ENCODE measurements at regions not wholly inside any gene's neighbourhood (a gene's known extent, or its start where the extent isn't known, plus 50 kb on each side); places are given as distances from the start of the nearest gene placed in this dataset.

DNA sequence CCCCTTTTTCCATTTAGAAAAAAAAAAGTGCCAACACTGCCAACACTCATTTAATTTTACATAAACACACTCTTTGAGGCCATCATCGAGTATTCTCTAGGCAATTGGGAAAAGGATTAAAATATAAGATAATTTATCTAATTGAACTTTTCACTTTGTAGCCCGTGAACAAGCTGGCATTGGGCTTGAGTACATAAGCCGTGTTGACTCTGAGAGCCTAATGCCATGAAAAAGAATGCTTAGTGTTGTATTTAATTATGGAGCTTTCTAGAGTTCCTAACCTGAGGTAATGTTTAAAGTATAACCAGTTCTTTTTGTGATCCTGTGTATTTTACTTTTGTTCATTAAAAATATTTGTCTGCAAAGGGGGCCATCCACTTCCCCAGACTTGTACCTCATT lies 193.8 kb downstream of the LYPLAL1 start:
- DNase-seq (ENCODE audit: low spot score), result no peak
- in situ Hi-C loops (cut with MboI; ENCODE audit: low sequenced_read_pairs, unreplicated experiment), result no loop called here
- TF ChIP-seq, protein P1, sequence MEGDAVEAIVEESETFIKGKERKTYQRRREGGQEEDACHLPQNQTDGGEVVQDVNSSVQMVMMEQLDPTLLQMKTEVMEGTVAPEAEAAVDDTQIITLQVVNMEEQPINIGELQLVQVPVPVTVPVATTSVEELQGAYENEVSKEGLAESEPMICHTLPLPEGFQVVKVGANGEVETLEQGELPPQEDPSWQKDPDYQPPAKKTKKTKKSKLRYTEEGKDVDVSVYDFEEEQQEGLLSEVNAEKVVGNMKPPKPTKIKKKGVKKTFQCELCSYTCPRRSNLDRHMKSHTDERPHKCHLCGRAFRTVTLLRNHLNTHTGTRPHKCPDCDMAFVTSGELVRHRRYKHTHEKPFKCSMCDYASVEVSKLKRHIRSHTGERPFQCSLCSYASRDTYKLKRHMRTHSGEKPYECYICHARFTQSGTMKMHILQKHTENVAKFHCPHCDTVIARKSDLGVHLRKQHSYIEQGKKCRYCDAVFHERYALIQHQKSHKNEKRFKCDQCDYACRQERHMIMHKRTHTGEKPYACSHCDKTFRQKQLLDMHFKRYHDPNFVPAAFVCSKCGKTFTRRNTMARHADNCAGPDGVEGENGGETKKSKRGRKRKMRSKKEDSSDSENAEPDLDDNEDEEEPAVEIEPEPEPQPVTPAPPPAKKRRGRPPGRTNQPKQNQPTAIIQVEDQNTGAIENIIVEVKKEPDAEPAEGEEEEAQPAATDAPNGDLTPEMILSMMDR (IDR thresholded peaks at IDR 0.05; ENCODE audit: borderline replicate concordance, control extremely low read depth, extremely low read depth, insufficient read depth, missing control alignments), result no peak

DNA sequence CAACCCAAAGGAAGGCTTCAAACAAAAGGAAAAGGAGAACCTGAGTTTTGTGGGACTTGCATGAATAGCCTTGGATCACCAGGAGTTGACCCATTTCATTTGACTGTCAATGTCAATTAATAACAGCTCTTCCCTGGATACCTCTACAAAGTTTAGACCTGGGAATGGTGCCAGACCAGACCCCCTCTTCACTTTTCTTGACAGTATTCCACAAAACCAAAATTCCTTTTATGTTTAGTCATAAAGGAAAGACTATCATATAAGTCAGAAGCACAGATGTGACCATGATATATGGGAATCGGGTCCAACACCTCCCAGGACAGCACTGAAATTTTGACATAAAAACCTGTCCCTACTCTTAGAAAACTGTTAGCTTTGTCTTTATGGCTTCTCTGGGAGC lies 191.8 kb downstream of the LYPLAL1 start:
- TF ChIP-seq, protein P1 (IDR thresholded peaks at IDR 0.05; ENCODE audit: borderline replicate concordance, control extremely low read depth, extremely low read depth, insufficient read depth, missing control alignments), result no peak
- in situ Hi-C loops (cut with MboI; ENCODE audit: low sequenced_read_pairs, unreplicated experiment), result no loop called here
- no peak for DNase-seq (ENCODE audit: low spot score)

DNA sequence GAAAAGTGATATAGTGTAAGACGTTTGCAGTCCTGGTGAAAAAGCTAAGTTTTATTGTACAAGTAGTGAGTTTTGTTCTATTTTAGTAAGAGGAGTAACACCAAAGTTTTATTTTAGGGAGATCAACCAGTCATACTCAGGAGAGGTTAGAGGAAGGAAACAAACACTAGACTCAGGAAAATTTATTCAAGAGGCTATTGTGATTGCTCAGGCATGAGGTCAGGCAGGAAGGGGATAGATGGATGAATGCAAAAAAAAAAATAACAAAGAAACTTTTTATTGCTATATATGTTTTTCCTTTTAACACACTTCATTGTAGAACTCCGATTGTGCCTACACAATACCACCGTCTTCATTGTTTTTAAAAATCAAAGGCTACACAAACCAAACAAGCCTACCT lies 189.0 kb downstream of the LYPLAL1 start:
- TF ChIP-seq, protein P1 (IDR thresholded peaks at IDR 0.05; ENCODE audit: borderline replicate concordance, control extremely low read depth, extremely low read depth, insufficient read depth, missing control alignments), result no peak
- in situ Hi-C loops (cut with MboI; ENCODE audit: low sequenced_read_pairs, unreplicated experiment), result no loop called here
- DNase-seq (ENCODE audit: low spot score), result no peak

DNA sequence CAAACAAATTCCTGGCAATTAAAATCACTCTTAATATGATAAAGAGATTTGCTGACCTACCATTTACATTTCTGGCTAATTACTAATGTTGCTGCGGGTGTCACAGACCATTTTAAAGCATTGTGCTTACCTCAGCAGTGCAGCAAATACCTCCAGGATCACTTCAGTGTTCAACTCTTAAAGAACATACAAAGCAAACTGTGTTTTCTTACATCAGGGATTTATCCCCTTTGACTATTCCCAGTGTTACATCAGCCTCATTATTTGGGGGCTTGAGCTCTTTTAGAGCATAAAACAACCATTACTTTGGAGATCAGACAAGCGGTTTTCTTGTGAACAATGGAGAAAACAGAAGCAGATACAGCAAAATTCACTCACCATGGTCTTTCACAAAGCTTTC lies 185.4 kb downstream of the LYPLAL1 start:
- DNase-seq (ENCODE audit: low spot score), result no peak
- in situ Hi-C loops (cut with MboI; ENCODE audit: low sequenced_read_pairs, unreplicated experiment), result no loop called here
- TF ChIP-seq, protein P1 (IDR thresholded peaks at IDR 0.05; ENCODE audit: borderline replicate concordance, control extremely low read depth, extremely low read depth, insufficient read depth, missing control alignments), result no peak

DNA sequence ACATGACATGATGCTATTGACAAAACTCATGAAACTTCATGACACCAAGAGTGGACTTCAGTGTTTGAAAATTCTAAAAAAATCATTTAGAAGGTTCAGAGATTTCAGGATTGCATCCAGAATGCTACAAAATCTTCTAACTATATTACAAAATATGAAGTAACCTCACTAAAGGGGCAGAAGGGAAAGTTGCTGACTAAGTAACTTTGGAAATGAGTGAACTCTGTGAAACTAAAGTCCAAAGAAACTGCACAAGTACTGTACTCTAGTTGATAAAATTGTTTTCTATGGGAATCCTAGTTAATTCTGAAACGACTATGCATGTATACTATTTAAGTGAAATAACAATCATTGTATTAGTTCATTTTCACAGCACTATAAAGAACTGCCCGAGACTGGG lies 184.4 kb downstream of the LYPLAL1 start:
- TF ChIP-seq, protein P1 (IDR thresholded peaks at IDR 0.05; ENCODE audit: borderline replicate concordance, control extremely low read depth, extremely low read depth, insufficient read depth, missing control alignments), result no peak
- DNase-seq (ENCODE audit: low spot score), result no peak
- in situ Hi-C loops (cut with MboI; ENCODE audit: low sequenced_read_pairs, unreplicated experiment), result no loop called here

DNA sequence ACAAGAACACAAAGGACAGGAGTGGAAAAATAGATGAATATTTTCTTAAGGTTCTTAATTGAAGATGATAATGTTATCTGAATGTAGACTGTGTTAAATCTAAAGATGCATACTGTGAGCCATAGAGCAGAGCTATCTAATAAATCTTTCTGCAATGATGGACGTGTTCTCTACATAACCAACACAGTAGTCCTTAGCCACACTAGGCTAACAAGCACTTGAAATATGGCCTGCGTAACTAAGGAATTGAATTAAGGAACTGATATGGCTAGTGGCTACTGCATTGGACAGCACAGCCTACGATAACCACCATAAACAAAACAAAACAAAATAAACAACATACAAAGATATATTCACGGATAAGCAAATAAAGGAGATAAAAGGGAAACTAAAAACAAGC lies 181.3 kb downstream of the LYPLAL1 start:
- in situ Hi-C loops (cut with MboI; ENCODE audit: low sequenced_read_pairs, unreplicated experiment), result no loop called here
- DNase-seq (ENCODE audit: low spot score), result no peak
- TF ChIP-seq, protein P1 (IDR thresholded peaks at IDR 0.05; ENCODE audit: borderline replicate concordance, control extremely low read depth, extremely low read depth, insufficient read depth, missing control alignments), result no peak
